GM18517 (cell line): ENCODE measurements at regions not wholly inside any gene's neighbourhood (a gene's known extent, or its start where the extent isn't known, plus 50 kb on each side); places are given as distances from the start of the nearest gene placed in this dataset.

Experiments
- ATAC-seq: cut with Tn5 transposase; IDR thresholded peaks from one replicate; pipeline ENCODE4 v1.9.1; 2021; ENCODE audit warnings: mild to moderate bottlenecking, moderate library complexity; ENCODE audit not compliant: unreplicated experiment

GRCh38 chr2:221100467-221101089, 471.5 kb downstream of the EPHA4 start:
- no peak for ATAC-seq

DNA sequence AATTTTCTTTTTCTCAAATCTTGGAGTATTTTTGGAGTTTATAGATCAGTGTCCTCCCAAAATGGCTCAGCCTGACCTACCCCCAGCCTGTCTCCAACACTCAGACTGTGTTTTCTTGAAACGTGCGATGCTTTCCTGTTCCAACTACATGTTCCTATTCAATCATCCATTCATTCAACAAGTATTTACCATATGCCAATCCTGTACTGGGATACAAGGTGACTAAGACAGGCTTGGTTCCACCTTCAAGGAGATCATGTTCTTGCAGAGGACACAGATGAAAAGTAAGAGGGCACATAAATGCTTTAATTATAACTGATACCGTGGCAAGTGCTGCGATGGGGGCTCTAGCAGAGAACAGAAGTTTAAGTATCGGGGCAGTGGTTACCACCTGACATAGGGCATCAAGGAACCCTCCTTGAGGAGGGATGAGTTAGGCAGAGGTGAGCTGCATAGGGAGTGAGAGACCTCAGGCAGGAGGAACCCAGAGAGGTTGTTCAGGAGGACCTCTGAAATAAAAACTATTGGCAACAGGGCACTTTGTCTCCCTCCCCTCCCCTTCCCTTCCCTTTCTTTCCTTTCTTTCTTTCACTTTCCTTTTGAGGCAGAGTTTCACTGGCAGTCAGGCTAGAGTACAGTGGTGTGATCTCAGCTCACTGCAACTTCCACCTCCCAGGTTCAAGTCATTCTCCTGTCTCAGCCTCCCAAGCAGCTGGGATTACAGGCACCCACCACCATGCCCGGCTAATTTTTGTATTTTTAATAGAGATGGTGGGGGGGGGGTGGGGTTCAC, 469.0 kb downstream of the EPHA4 start:
- ATAC-seq, result no peak

- ATAC-seq, result no peak
Observed at GRCh38 chr2:221103930-221104329, 468.2 kb downstream of the EPHA4 start.

DNA sequence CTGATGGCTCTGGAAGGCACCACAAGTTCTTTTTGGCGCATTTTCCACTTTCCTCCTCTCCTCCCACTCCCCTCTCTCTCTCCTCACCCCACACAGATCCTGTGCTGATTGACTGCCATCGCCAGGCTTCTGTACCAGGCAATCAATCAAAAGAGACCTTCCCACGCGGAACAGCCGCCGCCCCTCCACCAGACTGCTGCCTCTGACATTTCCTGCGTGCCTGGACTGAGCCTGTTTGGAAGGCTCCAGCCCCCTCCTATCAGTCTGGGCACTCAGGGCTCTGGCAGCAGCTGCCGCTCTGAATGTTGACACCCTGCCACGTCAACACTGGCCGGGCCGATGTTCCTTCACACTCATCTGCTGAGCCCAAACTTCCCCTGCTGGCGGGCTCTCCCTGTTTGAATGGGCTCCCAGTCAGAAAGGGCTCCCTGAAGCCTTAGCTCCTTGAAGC, 467.7 kb downstream of the EPHA4 start:
- no peak for ATAC-seq

GRCh38 chr2:221106241-221106640, 465.9 kb downstream of the EPHA4 start:
- no peak for ATAC-seq

GRCh38 chr2:221107424-221107823, 464.7 kb downstream of the EPHA4 start:
- no peak for ATAC-seq

DNA sequence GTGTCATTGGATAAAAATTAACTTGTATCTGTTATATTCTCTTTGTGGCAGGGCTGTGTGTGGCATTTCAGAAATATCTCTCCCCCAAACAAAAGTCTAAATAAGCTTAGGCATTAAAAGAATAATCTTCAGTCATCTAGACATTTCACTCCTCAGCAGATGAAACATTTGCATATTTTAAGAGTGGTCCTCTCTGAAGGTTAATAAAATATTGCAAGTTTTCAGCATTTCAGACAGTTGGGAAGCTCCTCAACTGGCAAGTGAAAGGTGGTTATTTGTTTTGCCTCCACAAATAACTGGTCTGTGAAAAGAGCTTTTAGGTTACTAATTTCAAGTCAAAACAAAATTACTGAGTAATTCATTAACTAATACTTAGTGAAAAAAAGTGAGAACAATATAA, 462.6 kb downstream of the EPHA4 start:
- no peak for ATAC-seq

DNA sequence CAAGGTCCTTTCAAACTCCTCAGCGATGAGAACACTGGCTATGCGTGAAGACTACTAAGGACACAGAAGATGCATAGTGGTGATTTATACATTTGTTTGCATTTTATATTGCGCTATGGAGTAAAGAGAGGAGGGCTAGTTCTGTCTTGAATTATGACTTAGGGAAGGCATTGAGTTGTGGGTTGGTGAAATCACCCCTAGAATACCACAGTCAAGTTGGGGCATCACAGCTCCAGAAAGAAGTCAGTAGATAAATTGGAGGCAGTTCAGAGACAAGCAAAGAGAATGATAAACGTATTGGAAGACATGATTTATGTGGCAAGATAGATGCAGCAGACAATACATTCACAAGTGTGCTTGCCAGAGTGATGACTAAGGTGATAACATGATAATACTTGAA, 460.4 kb downstream of the EPHA4 start:
- no peak for ATAC-seq

- no peak for ATAC-seq
Observed at GRCh38 chr2:221112744-221113143, 459.4 kb downstream of the EPHA4 start.

DNA sequence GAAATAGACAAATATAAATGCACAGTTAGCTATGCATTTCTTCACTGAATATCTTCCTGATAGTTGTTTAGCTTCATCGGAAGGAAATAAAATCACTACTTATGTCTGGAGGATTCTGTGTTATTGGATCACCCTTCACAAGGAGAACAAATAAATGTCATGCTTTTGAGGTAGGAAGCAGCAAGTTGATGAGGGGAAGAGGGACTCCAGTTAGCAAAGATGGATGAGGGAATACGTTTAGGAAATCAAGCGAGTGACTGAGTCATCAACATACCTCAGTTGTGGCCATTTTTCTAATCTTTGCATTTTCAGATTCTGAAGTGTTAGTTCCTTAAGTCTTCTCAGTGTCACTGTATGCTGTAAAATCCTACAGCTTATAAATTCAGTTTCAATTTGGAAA, 456.2 kb downstream of the EPHA4 start:
- ATAC-seq, result no peak

DNA sequence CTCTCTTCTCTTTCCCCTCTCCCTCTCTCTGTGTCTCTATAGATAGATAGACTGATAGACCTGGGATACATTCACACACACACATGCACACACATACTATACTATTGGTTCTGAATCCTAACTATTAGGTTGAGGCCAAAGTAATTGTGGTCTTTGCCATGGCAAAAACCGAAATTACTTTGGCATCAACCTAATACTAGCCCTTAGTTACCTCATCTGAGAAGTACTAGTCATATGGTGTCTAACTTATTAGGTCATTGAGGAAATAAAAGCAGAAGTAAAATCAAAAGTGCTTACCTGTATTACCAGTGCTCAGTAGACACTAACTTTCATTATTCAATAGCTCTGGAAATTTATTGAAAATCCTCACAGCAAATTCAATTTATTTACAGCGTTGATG, 451.5 kb downstream of the EPHA4 start:
- no peak for ATAC-seq

DNA sequence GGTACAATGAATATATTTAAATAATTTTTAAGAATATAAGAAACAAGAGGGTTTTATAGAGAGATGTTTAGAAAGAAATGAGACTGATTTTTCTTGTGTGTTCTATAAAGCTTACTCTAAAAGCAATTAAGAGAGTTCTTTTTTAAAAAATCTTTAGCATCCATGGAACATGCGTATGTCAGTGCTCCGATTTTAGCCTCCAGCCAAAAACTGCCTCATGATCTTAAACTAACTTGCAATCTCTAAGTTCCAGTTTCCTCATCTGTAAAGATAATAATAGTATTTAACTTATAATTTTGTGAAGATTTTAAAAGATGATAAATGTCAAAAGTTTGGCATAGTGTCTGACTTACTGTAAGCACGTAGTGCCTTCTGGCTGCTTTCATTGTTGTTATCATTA, 448.7 kb downstream of the EPHA4 start:
- ATAC-seq, result no peak

DNA sequence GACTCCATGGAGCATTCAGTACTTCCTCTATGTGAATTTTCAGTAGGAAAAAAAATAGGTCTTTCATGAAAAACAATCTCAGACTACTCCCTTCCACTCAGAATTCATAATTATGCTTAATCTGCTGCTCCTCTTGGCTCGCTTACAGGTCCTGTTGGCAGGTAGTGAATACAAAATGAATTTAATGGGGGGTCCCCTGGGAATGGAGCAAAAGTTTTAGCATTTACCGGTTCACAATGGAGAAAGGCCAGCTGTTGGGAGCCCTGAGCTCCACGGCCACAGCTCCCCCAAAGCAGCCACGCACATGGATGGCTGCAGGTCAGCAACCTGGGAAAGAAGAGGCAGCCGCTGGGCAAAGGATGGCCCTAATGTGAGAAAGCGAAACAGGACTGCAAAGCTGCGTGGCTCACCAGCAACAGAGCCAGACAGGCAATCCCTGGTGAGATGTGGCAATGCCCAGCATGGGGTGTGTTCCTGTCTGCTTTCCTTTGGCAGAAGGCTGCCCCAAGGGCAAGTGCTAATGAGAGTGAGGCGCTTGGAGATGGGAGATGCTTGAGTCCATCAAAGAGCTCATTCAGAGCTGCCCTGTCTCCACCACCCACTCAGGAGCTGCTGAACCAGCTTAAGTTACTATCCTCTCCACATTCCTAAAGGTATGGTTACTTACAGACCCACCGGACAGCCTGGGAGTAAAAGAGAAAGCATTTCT, 447.4 kb downstream of the EPHA4 start:
- ATAC-seq, result no peak

DNA sequence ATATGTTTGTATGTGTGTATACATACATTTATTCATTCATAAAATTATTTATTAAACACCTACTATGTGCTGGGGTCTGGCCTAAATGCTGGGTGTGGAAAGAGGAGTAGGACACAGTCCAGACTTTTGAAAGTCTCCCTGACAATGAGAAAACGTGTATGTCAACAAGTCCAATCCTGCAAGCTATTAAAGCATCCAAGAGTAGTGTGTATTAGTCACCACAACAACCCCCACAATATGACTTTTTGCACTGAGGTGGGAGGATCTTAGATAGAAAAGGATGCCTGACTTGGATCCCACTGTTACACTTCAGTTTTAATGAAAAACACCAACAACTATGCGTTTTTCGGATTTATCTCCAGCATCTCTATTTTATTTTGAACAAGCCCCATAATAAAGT, 446.4 kb downstream of the EPHA4 start:
- no peak for ATAC-seq

DNA sequence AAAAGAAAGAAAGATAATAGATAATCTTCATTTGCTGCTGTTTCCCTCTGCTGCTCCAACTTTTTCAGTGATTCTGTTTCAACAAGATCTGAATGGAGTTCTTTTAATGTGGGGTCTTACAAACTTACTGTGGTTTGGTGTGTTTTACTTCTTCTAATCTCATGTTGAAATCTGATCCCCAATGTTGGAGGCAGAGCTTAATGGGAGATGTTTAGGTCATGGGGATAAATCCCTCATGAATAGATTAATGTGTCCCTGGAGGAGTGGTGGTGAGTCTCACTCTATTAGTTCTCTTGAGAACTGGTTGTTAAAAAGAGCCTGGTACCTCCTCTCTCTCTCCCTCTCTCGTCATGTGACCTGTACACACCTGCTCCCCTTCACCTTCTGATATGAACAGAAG, 442.4 kb downstream of the EPHA4 start:
- no peak for ATAC-seq

DNA sequence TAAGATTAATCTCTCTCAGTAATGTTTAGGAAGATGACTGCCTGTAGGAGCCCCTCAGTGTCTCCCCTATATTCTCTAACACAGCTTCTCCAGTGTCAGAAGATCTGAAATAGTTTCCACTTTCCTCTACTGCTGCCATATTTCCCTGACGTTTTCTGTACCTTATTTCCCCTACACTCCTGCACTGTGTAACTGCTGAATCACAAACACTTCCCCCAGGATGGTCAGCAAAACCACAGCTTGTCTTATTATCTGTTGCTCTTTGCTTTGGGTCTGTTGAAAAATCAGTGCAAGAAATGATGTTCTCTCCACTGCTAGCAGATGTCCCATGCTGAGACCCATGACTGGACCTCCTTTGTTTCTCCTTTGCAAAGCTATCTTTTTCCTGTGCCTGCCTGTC, 441.7 kb downstream of the EPHA4 start:
- no peak for ATAC-seq

GRCh38 chr2:221133941-221134340, 438.2 kb downstream of the EPHA4 start:
- no peak for ATAC-seq

GRCh38 chr2:221134718-221135117, 437.4 kb downstream of the EPHA4 start:
- no peak for ATAC-seq

- ATAC-seq, result no peak
Observed at GRCh38 chr2:221135699-221136098, 436.4 kb downstream of the EPHA4 start.

GRCh38 chr2:221137385-221137784, 434.7 kb downstream of the EPHA4 start:
- no peak for ATAC-seq

DNA sequence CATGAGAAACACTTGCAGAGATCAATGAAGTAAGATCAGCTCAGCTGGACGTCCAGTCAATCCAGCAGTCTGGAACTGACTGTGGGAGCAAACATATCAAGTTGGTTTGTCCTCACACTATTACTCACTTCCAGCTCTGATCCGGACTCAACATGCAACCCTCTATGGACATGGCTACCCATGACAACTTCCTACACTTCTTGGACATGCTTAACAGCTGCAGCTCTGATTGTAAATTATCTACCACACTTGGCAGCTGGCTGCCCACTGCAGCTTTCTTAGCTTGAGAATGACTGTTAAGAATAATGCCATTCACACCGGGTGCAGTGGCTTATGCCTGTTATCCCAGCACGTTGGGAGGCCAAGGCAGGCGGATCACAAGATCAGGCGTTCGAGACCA, 429.8 kb downstream of the EPHA4 start:
- ATAC-seq, result no peak

DNA sequence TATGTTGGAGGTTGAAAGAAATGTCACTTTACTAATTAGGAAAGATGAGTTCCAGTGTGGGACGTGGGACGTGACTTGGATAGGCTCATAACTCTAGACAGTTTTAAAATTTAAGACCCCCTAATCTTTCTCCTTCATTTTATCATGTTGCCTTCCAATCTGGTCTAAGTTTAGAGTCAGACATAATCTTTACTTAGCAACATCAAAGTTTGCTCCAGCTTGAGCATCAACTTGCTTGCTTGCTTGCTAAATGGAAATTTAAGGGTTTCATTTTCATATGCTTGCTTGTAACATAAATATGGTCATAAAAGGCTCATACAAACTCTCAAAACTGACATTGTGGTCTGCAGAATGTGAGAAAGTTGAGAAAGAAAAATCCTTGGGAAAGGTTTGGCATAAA, 428.9 kb downstream of the EPHA4 start:
- ATAC-seq, result no peak
